ENCODE measurements at regions not wholly inside any gene's neighbourhood (a gene's known extent, or its start where the extent isn't known, plus 50 kb on each side); places are given as distances from the start of the nearest gene placed in this dataset.
"Not testable (repeated sequence)": the region's sequence is repeated elsewhere in the genome, so short reads cannot be mapped to it uniquely, and the experiment has no call there.

- no peak for DNase-seq
Observed at GRCh38 chr13:95391362-95391761, 90.1 kb upstream of the ABCC4 start.

GRCh38 chr13:95391785-95392184, 90.5 kb upstream of the ABCC4 start:
- no peak for DNase-seq

- no peak for DNase-seq
Observed at GRCh38 chr13:95392597-95392996, 91.3 kb upstream of the ABCC4 start.

- DNase-seq, result no peak
Observed at GRCh38 chr13:95403349-95404140, 102.3 kb upstream of the ABCC4 start.

- peak; percentile 53 for DNase-seq
Observed at GRCh38 chr13:95404141-95404882, 103.1 kb upstream of the ABCC4 start.

- DNase-seq, result no peak
Observed at GRCh38 chr13:95406176-95406575, 104.9 kb upstream of the ABCC4 start.

GRCh38 chr13:95411428-95412040, 110.3 kb upstream of the ABCC4 start:
- no peak for DNase-seq

- DNase-seq, result no peak
Observed at GRCh38 chr13:95418946-95419345, 117.7 kb upstream of the ABCC4 start.

GRCh38 chr13:95420501-95420900, 119.2 kb upstream of the ABCC4 start:
- no peak for DNase-seq

GRCh38 chr13:95426631-95427030, 125.4 kb upstream of the ABCC4 start:
- DNase-seq, result no peak

GRCh38 chr13:95430525-95430924, 122.0 kb upstream of the CLDN10 start:
- DNase-seq, result not testable (repeated sequence)

- DNase-seq, result no peak
Observed at GRCh38 chr13:95432141-95432540, 120.4 kb upstream of the CLDN10 start.

GRCh38 chr13:95433537-95433936, 119.0 kb upstream of the CLDN10 start:
- no peak for DNase-seq

- DNase-seq, result no peak
Observed at GRCh38 chr13:95434111-95434510, 118.4 kb upstream of the CLDN10 start.

GRCh38 chr13:95437561-95437960, 115.0 kb upstream of the CLDN10 start:
- no peak for DNase-seq

- DNase-seq, result no peak
Observed at GRCh38 chr13:95438297-95438696, 114.2 kb upstream of the CLDN10 start.

- no peak for DNase-seq
Observed at GRCh38 chr13:95440441-95441088, 112.0 kb upstream of the CLDN10 start.

- DNase-seq, result no peak
Observed at GRCh38 chr13:95441326-95441725, 111.2 kb upstream of the CLDN10 start.

- DNase-seq, result no peak
Observed at GRCh38 chr13:95444006-95444730, 108.4 kb upstream of the CLDN10 start.

- DNase-seq, result no peak
Observed at GRCh38 chr13:95445131-95445530, 107.4 kb upstream of the CLDN10 start.

- DNase-seq, result no peak
Observed at GRCh38 chr13:95447814-95448213, 104.7 kb upstream of the CLDN10 start.

GRCh38 chr13:95451656-95452055, 100.9 kb upstream of the CLDN10 start:
- DNase-seq, result no peak

- DNase-seq, result no peak
Observed at GRCh38 chr13:95452375-95452774, 100.1 kb upstream of the CLDN10 start.

Data from NCI-H1694 treated with DMSO at 0.1 percent for 48 hours (cell line).